GM13977 (cell line): ENCODE measurements at regions not wholly inside any gene's neighbourhood (a gene's known extent, or its start where the extent isn't known, plus 50 kb on each side); places are given as distances from the start of the nearest gene placed in this dataset.

Experiments used
- DNase-seq: peaks from one replicate; pipeline ENCODE4 v3.0.0; 2012; ENCODE audit warnings: low spot score
- CTCF ChIP-seq: IDR thresholded peaks from 2 replicates; pipeline ENCODE4 v1.5.1; 2012; ENCODE audit warnings: mild to moderate bottlenecking, control low read depth; ENCODE audit not compliant: insufficient read depth; ENCODE audit errors: extremely low read depth, missing control alignments
- in situ Hi-C: fragments of 300-500 bp; cut with MboI; formaldehyde crosslinking; loops from one replicate; pipeline ENCODE4 v1.12.0; 2022; ENCODE audit warnings: low sequenced_read_pairs, low pct_unique_long_range_greater_than_20kb, mixed read lengths, inconsistent platforms; ENCODE audit not compliant: unreplicated experiment

GRCh38 chr17:13776027-13776551 lies 174.4 kb upstream of the HS3ST3A1 start:
- in situ Hi-C loops = no loop called here
- no peak for DNase-seq
- no peak for TF ChIP-seq CTCF

GRCh38 chr17:13777003-13777402 lies 175.3 kb upstream of the HS3ST3A1 start:
- no peak for DNase-seq
- no peak for TF ChIP-seq CTCF
- in situ Hi-C loops = no loop called here

- no peak for DNase-seq
Observed at GRCh38 chr17:13784434-13785095, 182.8 kb upstream of the HS3ST3A1 start.

GRCh38 chr17:13785981-13786598 lies 184.4 kb upstream of the HS3ST3A1 start:
- DNase-seq = no peak
- TF ChIP-seq CTCF = no peak
- in situ Hi-C loops = no loop called here

More at GRCh38 chr17:13784434-13785095, 182.8 kb upstream of the HS3ST3A1 start:
- in situ Hi-C loops = no loop called here
- TF ChIP-seq CTCF = no peak

GRCh38 chr17:13787636-13788035 lies 185.9 kb upstream of the HS3ST3A1 start:
- TF ChIP-seq CTCF = no peak
- in situ Hi-C loops = no loop called here
- DNase-seq = no peak

GRCh38 chr17:13788385-13788784 lies 186.7 kb upstream of the HS3ST3A1 start:
- no peak for DNase-seq
- in situ Hi-C loops = no loop called here
- no peak for TF ChIP-seq CTCF
